Loucy (cell line): ENCODE measurements at regions not wholly inside any gene's neighbourhood (a gene's known extent, or its start where the extent isn't known, plus 50 kb on each side); places are given as distances from the start of the nearest gene placed in this dataset.

ENCODE experiments used
- CTCF ChIP-seq: fragments of 200-600 bp; sonication (generic); conservative IDR thresholded peaks from 2 replicates; pipeline ENCODE4 v1.5.1; 2014; ENCODE audit warnings: mild to moderate bottlenecking, antibody characterized with exemption, low read length
- EZH2phosphoT487 ChIP-seq: fragments of 200-600 bp; IDR thresholded peaks from 2 replicates; pipeline ENCODE4 v1.6.1; 2018; ENCODE audit warnings: antibody characterized with exemption, mild to moderate bottlenecking, moderate library complexity, borderline replicate concordance

- TF ChIP-seq CTCF (no peak), EZH2phosphoT487 (no peak)
Measured at GRCh38 chr18:5678278-5678677, 134.5 kb upstream of the EPB41L3 start.
